HG02588 (cell line): ENCODE measurements at regions not wholly inside any gene's neighbourhood (a gene's known extent, or its start where the extent isn't known, plus 50 kb on each side); places are given as distances from the start of the nearest gene placed in this dataset.
A peak's percentile ranks its signal among the peaks of the same experiment; 100 is the strongest.

Experiments used
- ATAC-seq: cut with Tn5 transposase; IDR thresholded peaks from one replicate; pipeline ENCODE4 v1.9.1; 2021; ENCODE audit warnings: mild to moderate bottlenecking, moderate library complexity; ENCODE audit not compliant: unreplicated experiment

- no peak for ATAC-seq
Measured at GRCh38 chr12:115517913-115518312, 759.6 kb downstream of the MED13L start.

DNA sequence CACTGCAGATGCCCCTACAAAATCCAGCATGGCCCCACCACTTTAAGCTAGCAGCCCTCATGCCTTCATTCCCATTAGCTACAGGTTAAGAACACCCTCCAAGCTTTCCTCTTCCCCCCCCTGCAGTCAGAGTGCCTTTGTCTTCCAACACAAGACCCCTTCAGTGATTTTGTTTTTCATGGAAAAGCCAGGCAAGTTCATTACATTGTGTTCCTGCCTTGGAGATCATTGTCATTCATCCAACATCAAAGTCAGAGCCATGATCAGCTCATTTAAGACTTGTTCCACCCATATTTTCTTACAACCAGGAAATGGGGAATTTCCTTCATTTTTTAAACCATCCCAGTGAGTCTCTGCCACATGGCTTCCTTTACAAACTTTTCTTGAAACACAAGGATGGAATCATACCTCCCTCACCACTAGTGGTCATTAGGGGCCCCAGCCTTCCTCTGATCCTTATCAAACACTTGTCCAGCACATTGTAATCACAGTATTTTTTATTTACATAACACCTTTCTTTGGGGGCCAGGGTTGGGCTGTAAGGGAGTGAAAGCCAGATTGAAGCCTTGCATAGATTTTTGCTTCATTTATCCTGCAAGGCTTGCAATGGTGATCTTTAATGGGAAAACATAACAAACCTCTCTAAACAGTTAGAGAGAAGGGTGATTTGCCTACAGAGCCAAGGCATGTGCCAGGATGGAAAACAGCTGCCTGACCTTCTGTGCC lies 765.3 kb downstream of the MED13L start:
- no peak for ATAC-seq

DNA sequence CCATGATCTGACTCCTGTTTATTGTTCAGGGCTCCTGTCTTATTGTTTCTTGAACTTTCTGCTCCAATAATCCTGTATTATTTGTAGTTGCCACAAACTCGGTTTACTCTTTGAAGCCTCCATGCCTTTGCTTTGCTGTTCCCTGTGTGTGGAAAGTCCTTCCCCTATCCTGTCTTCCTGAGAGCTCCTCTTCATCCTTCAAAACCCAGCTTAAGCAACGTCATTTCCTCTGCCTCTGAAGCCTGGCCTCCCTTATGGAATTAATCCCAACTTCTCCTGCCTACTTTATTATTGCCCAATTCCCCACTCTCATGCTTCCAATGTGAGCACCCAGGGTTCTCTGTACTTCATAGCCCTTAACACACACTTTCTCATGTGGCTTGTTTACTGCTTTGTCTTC lies 766.2 kb downstream of the MED13L start:
- ATAC-seq: no peak

DNA sequence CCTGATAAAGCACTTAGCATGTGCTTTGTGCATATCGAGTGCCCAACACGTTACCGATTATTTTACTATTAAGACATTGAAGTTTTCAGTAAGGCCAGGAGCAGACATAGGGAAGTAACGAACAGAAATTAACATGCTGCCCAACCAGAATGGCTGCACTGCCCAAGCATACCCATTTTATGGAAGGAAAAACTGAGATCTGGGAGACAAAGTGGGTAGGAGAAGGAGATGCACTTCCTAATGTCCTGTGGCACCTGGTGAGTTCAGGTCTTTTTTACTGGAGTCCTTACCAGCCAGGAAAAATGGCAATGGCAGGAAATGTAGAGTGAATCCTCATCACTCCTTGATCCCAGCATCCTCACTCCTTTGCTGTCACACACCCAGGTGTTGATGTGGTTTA lies 768.5 kb downstream of the MED13L start:
- ATAC-seq: no peak

GRCh38 chr12:115507951-115508722 lies 769.4 kb downstream of the MED13L start:
- no peak for ATAC-seq

- ATAC-seq: no peak
Measured at GRCh38 chr12:115507560-115507889, 770.0 kb downstream of the MED13L start.

DNA sequence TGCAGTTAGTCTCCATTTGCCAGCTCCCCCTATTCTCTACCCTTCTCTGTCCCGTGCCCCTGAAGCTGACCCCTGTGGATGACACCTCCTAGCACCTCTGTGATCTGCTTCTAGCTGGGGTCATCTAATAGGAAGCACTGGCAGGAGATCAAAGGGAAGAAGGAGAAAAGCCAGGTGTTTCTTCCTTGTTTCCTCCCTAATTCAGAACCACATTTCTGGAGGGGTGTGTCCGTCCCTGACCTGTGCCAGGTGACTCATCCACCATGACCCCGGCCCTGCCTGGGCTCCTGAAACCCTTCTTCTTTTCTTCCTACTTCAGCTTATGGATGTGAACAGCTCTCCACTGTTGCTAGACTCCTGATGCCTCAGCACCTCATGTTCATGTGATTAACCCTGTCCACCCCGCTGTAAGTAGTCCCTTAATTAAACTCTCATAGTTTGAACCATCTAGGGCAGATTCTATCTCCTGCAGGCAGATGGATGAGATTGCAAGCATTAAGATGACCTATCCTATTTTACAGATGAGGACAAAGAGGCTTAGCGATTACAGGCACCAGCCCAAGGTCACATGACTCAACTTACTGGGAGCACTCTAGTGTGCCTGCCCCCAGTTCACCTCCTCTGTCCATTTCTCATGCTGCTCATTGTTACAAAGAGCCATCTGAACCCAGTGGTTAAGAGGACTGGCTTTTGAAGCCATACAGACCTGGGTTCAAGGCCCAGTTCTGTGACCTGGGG lies 770.5 kb downstream of the MED13L start:
- ATAC-seq: no peak

GRCh38 chr12:115504306-115505290 lies 772.9 kb downstream of the MED13L start:
- peak; percentile 63 for ATAC-seq

DNA sequence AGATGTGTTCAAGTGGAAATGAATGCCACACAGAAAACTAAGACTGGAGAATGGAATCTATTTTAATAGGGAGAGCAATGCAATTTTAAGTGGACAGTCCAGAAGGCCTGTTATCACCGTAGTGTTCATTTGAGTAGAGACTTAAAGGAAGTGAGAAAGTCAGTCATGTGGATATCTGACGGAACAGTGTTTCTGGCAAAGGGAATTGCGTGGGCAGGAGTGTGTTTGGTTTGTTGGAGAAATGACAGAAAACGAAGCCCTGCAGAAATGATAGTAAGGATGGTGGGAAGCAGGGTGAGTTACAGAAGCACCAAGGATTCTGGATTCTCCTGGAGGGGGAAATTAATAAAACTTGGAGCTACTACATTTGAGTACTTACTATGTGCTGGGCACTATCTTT lies 776.6 kb downstream of the MED13L start:
- no peak for ATAC-seq

GRCh38 chr12:115495300-115495699 lies 782.2 kb downstream of the MED13L start:
- no peak for ATAC-seq

- no peak for ATAC-seq
Measured at GRCh38 chr12:115492553-115492952, 784.9 kb downstream of the MED13L start.

DNA sequence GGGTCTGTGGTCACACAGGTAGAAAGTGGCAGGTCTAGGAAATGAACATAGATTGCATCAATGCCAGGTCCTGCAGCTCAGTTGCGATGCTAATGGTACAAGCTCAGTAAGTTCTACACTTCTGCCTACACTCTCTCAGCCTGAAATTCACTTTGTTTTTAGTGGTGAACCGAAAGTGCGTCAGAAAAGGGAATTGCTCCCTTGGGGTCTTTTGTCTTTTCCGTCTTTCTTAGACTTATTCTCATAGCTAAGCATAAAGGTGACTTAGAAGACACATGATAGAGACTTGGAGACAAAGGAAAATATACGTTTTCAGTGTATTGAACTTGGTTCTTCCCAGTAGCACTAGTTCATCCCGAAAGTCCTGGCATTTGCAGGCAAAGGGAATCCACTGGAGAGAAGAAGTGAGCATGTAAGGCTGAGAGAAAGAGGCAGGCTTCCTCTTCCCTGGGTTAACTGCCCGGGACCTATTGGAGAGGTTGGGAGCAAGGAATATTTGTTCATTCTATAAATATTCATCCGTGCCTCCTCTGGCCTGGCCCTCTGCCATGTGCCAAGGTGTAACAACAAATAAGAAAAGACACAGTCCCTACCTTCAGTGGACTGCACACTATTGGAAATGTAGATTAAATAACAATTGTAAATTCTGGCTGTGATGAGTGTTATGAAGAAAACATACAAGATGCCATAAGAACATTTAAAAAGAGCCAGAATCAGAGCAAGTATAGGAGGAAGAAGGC lies 785.8 kb downstream of the MED13L start:
- no peak for ATAC-seq

GRCh38 chr12:115489253-115489652 lies 788.2 kb downstream of the MED13L start:
- no peak for ATAC-seq

GRCh38 chr12:115485967-115486366 lies 791.5 kb downstream of the MED13L start:
- no peak for ATAC-seq

DNA sequence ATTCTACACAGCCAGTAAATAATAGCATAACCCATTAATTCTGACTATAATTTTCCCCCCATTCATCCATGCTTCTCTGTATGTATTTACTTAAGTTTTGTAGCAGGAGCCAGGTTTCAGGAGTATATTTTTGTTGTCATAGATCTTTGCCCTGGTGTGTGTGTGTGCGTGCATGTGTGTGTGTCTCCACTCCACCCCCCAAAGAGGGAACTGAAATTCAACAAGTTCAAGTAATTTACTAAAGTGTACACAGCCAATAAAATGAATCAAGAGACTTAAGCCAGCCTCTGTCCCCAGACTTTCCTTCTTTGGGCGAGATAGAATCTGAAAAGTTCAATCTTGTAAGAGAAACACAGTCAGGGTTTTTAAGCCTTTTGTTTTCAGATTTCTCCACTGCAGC lies 792.0 kb downstream of the MED13L start:
- ATAC-seq: no peak

DNA sequence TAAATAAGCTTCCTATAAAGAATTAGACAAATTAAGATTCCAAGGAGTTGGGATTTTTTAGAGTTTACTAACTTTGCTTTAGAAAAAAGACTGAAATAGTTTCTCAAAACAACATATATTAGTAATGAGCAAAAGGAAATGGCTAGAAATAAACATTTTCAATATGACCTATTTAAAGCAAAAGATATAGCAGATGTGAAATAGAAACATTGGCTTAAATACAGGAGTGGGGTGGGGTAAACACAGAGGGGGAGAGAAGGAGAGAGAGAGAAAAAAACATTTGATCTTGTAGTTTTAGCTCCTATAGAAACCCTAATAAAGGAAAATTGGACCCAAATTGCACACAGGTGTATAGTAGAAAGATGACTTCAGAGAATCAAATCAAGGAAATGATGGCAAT lies 794.5 kb downstream of the MED13L start:
- ATAC-seq: no peak

GRCh38 chr12:115481141-115481540 lies 796.4 kb downstream of the MED13L start:
- ATAC-seq: peak; percentile 50

- no peak for ATAC-seq
Measured at GRCh38 chr12:115478505-115478904, 794.5 kb upstream of the TBX3 start.

GRCh38 chr12:115474539-115475353 lies 790.8 kb upstream of the TBX3 start:
- no peak for ATAC-seq
